HCT116 (cell line): ENCODE measurements at regions not wholly inside any gene's neighbourhood (a gene's known extent, or its start where the extent isn't known, plus 50 kb on each side); places are given as distances from the start of the nearest gene placed in this dataset.

Experiments
- ATAC-seq: fragments of 200-7000 bp; cut with Tn5 transposase; 2 replicates; pipeline ENCODE4 v1.9.1; 2020; ENCODE audit warnings: mild to moderate bottlenecking, moderate library complexity
- BruUV-seq: library from RNA; stranded (reverse); fragments of 400-500 nt; replicated peaks from 2 replicates; lab custom pipeline; 2021; lab: Mats Ljungman, UMichigan
- CTCF ChIA-PET: fragments of 300-600 bp; sonication (Branson Sonifier 250); formaldehyde crosslinking; loops from one replicate; lab custom pipeline; 2021; ENCODE audit warnings: antibody characterized with exemption; lab: Charles Lee
- POLR2A ChIA-PET: fragments of 300-600, 350-600 bp; sonication (Branson Sonifier 250); formaldehyde crosslinking; loops from one replicate; lab custom pipeline; 2021; ENCODE audit warnings: antibody characterized with exemption; lab: Charles Lee
- RAD21 ChIA-PET, 2 experiments: fragments of 300-600 bp; sonication (Branson Sonifier 250); formaldehyde crosslinking; loops; one replicate each; lab custom pipeline; 2023; ENCODE audit warnings: low total read pairs in 2 of 2; ENCODE audit not compliant: uncharacterized antibody in 2 of 2, unreplicated experiment in 2 of 2, low non-redundant PET in 1 of 2; lab: Charles Lee
- DNase-seq: peaks from one replicate; pipeline ENCODE4 v3.0.0-alpha.2; 2010; ENCODE audit warnings: low read depth, low spot score
- H2AFZ ChIP-seq: fragments of 200-600 bp; shearing (Covaris generic), sonication (generic); 2 replicates; pipeline ENCODE4 v1.6.1; 2017; ENCODE audit warnings: low read depth, mixed run types, mixed read lengths, antibody characterized with exemption, low read length; ENCODE audit not compliant: poor library complexity, severe bottlenecking
- H3K27ac ChIP-seq: 2 replicates; pipeline ENCODE4 v1.5.1; 2012; ENCODE audit warnings: low read depth, low read length
- H3K27me3 ChIP-seq: fragments of 200-600 bp; sonication (generic); 2 replicates; pipeline ENCODE4 v1.6.1; 2016; ENCODE audit warnings: mixed run types, low read length, mixed read lengths; ENCODE audit not compliant: insufficient read depth
- H3K36me3 ChIP-seq, 2 experiments: fragments of 200-500 bp in 1 of 2; fragments of 200-600 bp in 1 of 2; sonication (Bioruptor generic) in 1 of 2; sonication (generic) in 1 of 2; 2 replicates each; pipeline versions ENCODE4 v1.5.1 to v1.6.1; 2014 to 2016; ENCODE audit warnings: low read length in 2 of 2, inconsistent platforms in 1 of 2, mixed read lengths in 1 of 2, mixed run types in 1 of 2; ENCODE audit not compliant: insufficient read depth in 2 of 2, control insufficient read depth in 1 of 2
- H3K4me1 ChIP-seq, 2 experiments: fragments of 200-600 bp in 1 of 2; sonication (generic) in 1 of 2; 2 replicates each; pipeline versions ENCODE4 v1.5.1 to v1.6.1; 2012 to 2017; ENCODE audit warnings: low read length in 2 of 2, inconsistent platforms in 1 of 2, mild to moderate bottlenecking in 1 of 2, mixed read lengths in 1 of 2, mixed run types in 1 of 2, moderate library complexity in 1 of 2; ENCODE audit not compliant: insufficient read depth in 2 of 2, control insufficient read depth in 1 of 2
- H3K4me2 ChIP-seq: fragments of 200-600 bp; sonication (generic); 2 replicates; pipeline ENCODE4 v1.6.1; 2017; ENCODE audit warnings: mixed run types, low read length, mixed read lengths
- H3K4me3 ChIP-seq, 2 experiments: fragments of 200-600 bp in 1 of 2; sonication (generic) in 1 of 2; replicated peaks in 1 of 2; 2 replicates each; pipeline ENCODE4 v1.5.1; 2011 to 2016; ENCODE audit warnings: low read length in 2 of 2, control low read depth in 1 of 2, low read depth in 1 of 2, mild to moderate bottlenecking in 1 of 2, mixed read lengths in 1 of 2, mixed run types in 1 of 2
- H3K79me2 ChIP-seq: fragments of 200-600 bp; sonication (generic); 2 replicates; pipeline ENCODE4 v1.6.1; 2017; ENCODE audit warnings: mild to moderate bottlenecking, mixed run types, low read length, moderate library complexity, mixed read lengths; ENCODE audit not compliant: insufficient read depth
- H3K9ac ChIP-seq: fragments of 200-600 bp; sonication (generic); 2 replicates; pipeline ENCODE4 v1.6.1; 2016; ENCODE audit warnings: low read length, mixed read lengths
- H3K9me2 ChIP-seq: fragments of 200-600 bp; sonication (generic), shearing (Covaris generic); 2 replicates; pipeline ENCODE4 v1.6.1; 2017; ENCODE audit warnings: mixed run types, mild to moderate bottlenecking, moderate library complexity; ENCODE audit not compliant: insufficient read depth
- H3K9me3 ChIP-seq, 2 experiments: fragments of 200-500 bp in 1 of 2; fragments of 200-600 bp in 1 of 2; sonication (Bioruptor generic) in 1 of 2; sonication (generic) in 1 of 2; 2 replicates each; pipeline ENCODE4 v1.6.1; 2014 to 2017; ENCODE audit warnings: low read length in 2 of 2, mixed read lengths in 2 of 2, inconsistent platforms in 1 of 2, low read depth in 1 of 2, mild to moderate bottlenecking in 1 of 2, mixed run types in 1 of 2, moderate library complexity in 1 of 2; ENCODE audit not compliant: control insufficient read depth in 1 of 2, insufficient read depth in 1 of 2
- H4K20me1 ChIP-seq: fragments of 200-600 bp; sonication (generic), shearing (Covaris generic); 2 replicates; pipeline ENCODE4 v1.6.1; 2017; ENCODE audit warnings: mixed run types, mild to moderate bottlenecking, moderate library complexity; ENCODE audit not compliant: insufficient read depth
- CBX3 ChIP-seq: IDR thresholded peaks from 2 replicates; pipeline ENCODE4 v1.6.1; 2012; ENCODE audit warnings: low read depth
- CTCF ChIP-seq, 3 experiments: fragments of 200-600 bp in 1 of 3; sonication (generic) in 1 of 3; IDR thresholded peaks in 2 of 3; conservative IDR thresholded peaks in 1 of 3; 2 replicates each; pipeline ENCODE4 v1.5.1; 2012 to 2017; ENCODE audit warnings: low read depth in 2 of 3, low read length in 2 of 3, antibody characterized with exemption in 1 of 3, borderline replicate concordance in 1 of 3, control low read depth in 1 of 3, mild to moderate bottlenecking in 1 of 3, mixed read lengths in 1 of 3, mixed run types in 1 of 3, moderate library complexity in 1 of 3; ENCODE audit not compliant: insufficient read depth in 1 of 3
- EZH2 ChIP-seq: fragments of 200-600 bp; sonication (generic); IDR thresholded peaks from 2 replicates; pipeline ENCODE4 v1.6.1; 2017; ENCODE audit warnings: antibody characterized with exemption, mixed run types
- MAX ChIP-seq: IDR thresholded peaks from 2 replicates; pipeline ENCODE4 v1.6.1; 2012
- POLR2AphosphoS5 ChIP-seq: IDR thresholded peaks from 2 replicates; pipeline ENCODE4 v1.6.1; 2011; ENCODE audit warnings: mild to moderate bottlenecking, low read depth, low read length, moderate library complexity
- RAD21 ChIP-seq: IDR thresholded peaks from 2 replicates; pipeline ENCODE4 v1.6.1; 2012; ENCODE audit warnings: low read depth, mild to moderate bottlenecking
- REST ChIP-seq: IDR thresholded peaks from 2 replicates; pipeline ENCODE4 v1.6.1; 2012; ENCODE audit warnings: low read depth
- YY1 ChIP-seq: IDR thresholded peaks from 2 replicates; pipeline ENCODE4 v1.6.1; 2011; ENCODE audit warnings: low read length, low read depth, moderate library complexity, mild to moderate bottlenecking; ENCODE audit not compliant: insufficient replicate concordance; ENCODE audit errors: extremely low read depth
- ZNF274 ChIP-seq: fragments of 200-500 bp; sonication (Bioruptor generic); IDR thresholded peaks from 2 replicates; pipeline ENCODE4 v1.6.1; 2014; ENCODE audit warnings: mild to moderate bottlenecking, low read depth, low read length, inconsistent platforms
- intact Hi-C: fragments of 100-400 bp; cut with micrococcal nuclease; formaldehyde crosslinking; loops from 2 replicates; pipeline ENCODE4 v1.10.0; 2022

- Histone ChIP-seq H3K4me1 (peaks cover 4 to 16% of the 10 kb centered on the region in 2 experiments; a peak in 3 of 4 replicates), H3K9ac (peak overlapping the region; percentile 17; the same call in 1 of the 2 replicates)
Measured at GRCh38 chr2:120552800-120553481, 182.7 kb upstream of the GLI2 start.

More at GRCh38 chr2:120552800-120553481, 182.7 kb upstream of the GLI2 start:
- TSS peak; percentile 85 for BruUV-seq
- RAD21 ChIA-PET, result interaction anchor here (0.9 to 1.3 kb wide), 2 partner anchors 123 to 210 kb away, joined by 3 to 9 read pairs; no protein-coding TSS in a partner anchor
- TF ChIP-seq ZNF274 (no peak), CTCF (IDR thresholded peaks at IDR 0.05 in 2 of 3, conservative IDR thresholded peaks at IDR 0.05 in 1 of 3; ENCODE audit: borderline replicate concordance in 1 of 3, insufficient read depth in 1 of 3, low read depth in 2 of 3, low read length in 2 of 3) (peak; percentile 66 to 85 (median 72); a peak in 5 of 6 replicates), MAX (peak; percentile 89), POLR2AphosphoS5 (peak; percentile 80), EZH2 (no peak), CBX3 (peak; percentile 55), RAD21 (peak; percentile 68), REST (no peak), YY1 (peak; percentile 57)
- H3K36me3 ChIP-seq, result no peaks in the 10 kb centered on the region
- POLR2A ChIA-PET, result interaction anchor here (0.6 to 1.6 kb wide), 11 partner anchors 8 to 522 kb away, joined by 3 to 9 read pairs (median 3); no protein-coding TSS in a partner anchor
- H3K4me2 ChIP-seq, result peak overlapping the region; percentile 85
- no peaks in the 10 kb centered on the region for H3K9me2 ChIP-seq
- H2AFZ ChIP-seq, result peak overlapping the region; percentile 67
- no peaks in the 10 kb centered on the region for H4K20me1 ChIP-seq
- H3K9me3 ChIP-seq, result no peaks in the 10 kb centered on the region
- peak overlapping the region; percentile 37 to 48 for H3K4me3 ChIP-seq
- ATAC-seq (peak; percentile 100), DNase-seq (peak; percentile 84)
- no peaks in the 10 kb centered on the region for H3K27me3 ChIP-seq
- H3K27ac ChIP-seq, result no peak overlapping the region
- CTCF ChIA-PET, result interaction anchor here (0.6 to 2.4 kb wide), 16 partner anchors 9 to 522 kb away, joined by 3 to 25 read pairs (median 4); no protein-coding TSS in a partner anchor
- H3K79me2 ChIP-seq, result no peaks in the 10 kb centered on the region
- intact Hi-C loops, result loop anchor here (1.0 to 2.0 kb wide), 2 partner anchors 128 to 210 kb away; no protein-coding TSS in a partner anchor
